ENCODE measurements at regions not wholly inside any gene's neighbourhood (a gene's known extent, or its start where the extent isn't known, plus 50 kb on each side); places are given as distances from the start of the nearest gene placed in this dataset.

DNA sequence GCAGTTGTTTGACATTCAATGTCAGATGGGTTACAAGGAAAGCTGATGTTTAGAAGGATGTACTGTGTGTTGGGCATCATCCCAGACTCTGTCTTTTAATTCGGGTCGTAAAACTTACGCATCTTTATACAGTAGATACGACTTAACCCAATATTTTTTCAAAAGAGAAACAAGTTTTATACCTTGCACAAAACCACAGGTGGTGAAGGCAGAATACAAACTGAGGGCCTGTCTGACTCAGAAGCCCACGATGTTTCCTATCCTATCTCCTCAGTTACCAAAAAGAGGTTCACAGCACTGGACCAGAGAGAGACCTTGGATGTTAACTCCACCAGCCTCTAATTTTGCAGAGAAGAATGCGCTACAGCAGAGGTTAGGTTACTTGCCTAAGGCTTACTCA lies 477.0 kb downstream of the FOXO1 start:
- peak overlapping the region; percentile 95 for H3K27ac ChIP-seq (ENCODE audit: low read depth, low read length, poor library complexity, severe bottlenecking)
- H3K4me1 ChIP-seq (ENCODE audit: insufficient read depth, low read length, severe bottlenecking): peaks cover 73% of the 10 kb centered on the region
- no peaks in the 10 kb centered on the region for H3K36me3 ChIP-seq (ENCODE audit: insufficient read depth, low read length)
- H3K27me3 ChIP-seq (ENCODE audit: insufficient read depth, low read length): no peaks in the 10 kb centered on the region
- TF ChIP-seq CTCF (IDR thresholded peaks at IDR 0.05; ENCODE audit: low read length) (no peak), EZH2 (IDR thresholded peaks at IDR 0.05; ENCODE audit: borderline replicate concordance, low read length) (no peak)
- H3K79me2 ChIP-seq (ENCODE audit: insufficient read depth, low read length): no peaks in the 10 kb centered on the region
- H3K9me3 ChIP-seq (ENCODE audit: low read length): no peaks in the 10 kb centered on the region
- H3K9ac ChIP-seq (ENCODE audit: low read length): peak overlapping the region; percentile 47; the same call in 1 of the 2 replicates
- H3K4me2 ChIP-seq (ENCODE audit: low read length): peak overlapping the region; percentile 58; the same call in 1 of the 2 replicates
- no peaks in the 10 kb centered on the region for H4K20me1 ChIP-seq (ENCODE audit: insufficient read depth, low read length)
- H3K4me3 ChIP-seq (ENCODE audit: low read depth, low read length, poor library complexity, severe bottlenecking): no peak overlapping the region
- peak overlapping the region; percentile 76; the same call in 1 of the 2 replicates for H2AFZ ChIP-seq (ENCODE audit: low read length)
- no peaks in the 10 kb centered on the region for H3K9me2 ChIP-seq (ENCODE audit: low read depth, low read length)
- no peaks in the 10 kb centered on the region for H3F3A ChIP-seq (ENCODE audit: insufficient read depth, low read length)

DNA sequence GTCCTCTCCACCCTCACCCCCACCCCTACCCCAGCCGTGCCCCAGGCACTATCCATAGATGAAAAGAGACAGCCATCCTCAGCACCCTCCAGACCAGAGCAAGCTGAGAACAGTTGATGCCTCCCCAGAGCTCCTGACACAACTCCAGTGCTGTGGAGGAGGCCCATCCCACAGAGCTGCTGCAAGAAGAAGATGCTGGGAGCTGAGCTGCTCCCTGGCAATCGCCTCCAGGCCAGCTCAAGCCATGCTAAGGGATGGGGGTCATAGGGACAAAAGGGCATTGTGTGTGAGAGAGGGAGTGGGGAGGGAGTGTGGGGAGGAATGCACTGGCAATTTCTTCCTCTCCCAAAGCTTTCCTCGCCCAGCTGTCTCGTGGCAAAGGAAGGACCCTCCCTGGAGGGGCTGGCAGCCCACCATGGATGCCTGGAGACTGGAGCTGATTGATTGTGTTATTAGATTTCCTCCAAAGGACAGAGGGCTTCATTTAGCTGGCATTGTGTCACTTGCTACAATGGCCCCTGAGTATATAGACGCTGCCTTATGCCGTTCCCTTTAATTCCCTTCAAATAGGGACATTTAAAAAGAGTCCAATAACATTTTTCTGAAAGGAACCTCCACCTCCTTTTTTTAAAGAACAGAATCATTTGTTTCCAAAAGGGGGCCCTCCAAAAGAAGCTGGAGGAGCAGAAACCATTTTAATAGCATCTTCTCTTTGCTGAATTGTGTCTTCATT lies 476.4 kb downstream of the FOXO1 start:
- Histone ChIP-seq H3K9me2 (ENCODE audit: low read depth, low read length) (no peaks in the 10 kb centered on the region), H2AFZ (ENCODE audit: low read length) (peak overlapping the region; percentile 76), H3K27me3 (ENCODE audit: insufficient read depth, low read length) (no peaks in the 10 kb centered on the region), H3K79me2 (ENCODE audit: insufficient read depth, low read length) (no peaks in the 10 kb centered on the region), H4K20me1 (ENCODE audit: insufficient read depth, low read length) (no peaks in the 10 kb centered on the region), H3K9ac (ENCODE audit: low read length) (peak overlapping the region; percentile 47), H3K4me1 (ENCODE audit: insufficient read depth, low read length, severe bottlenecking) (peaks cover 66% of the 10 kb centered on the region), H3F3A (ENCODE audit: insufficient read depth, low read length) (no peaks in the 10 kb centered on the region), H3K4me2 (ENCODE audit: low read length) (peak overlapping the region; percentile 58), H3K9me3 (ENCODE audit: low read length) (no peaks in the 10 kb centered on the region), H3K4me3 (ENCODE audit: low read depth, low read length, poor library complexity, severe bottlenecking) (peak overlapping the region; percentile 2), H3K36me3 (ENCODE audit: insufficient read depth, low read length) (no peaks in the 10 kb centered on the region), H3K27ac (ENCODE audit: low read depth, low read length, poor library complexity, severe bottlenecking) (peak overlapping the region; percentile 95)
- TF ChIP-seq CTCF (IDR thresholded peaks at IDR 0.05; ENCODE audit: low read length) (no peak), EZH2 (IDR thresholded peaks at IDR 0.05; ENCODE audit: borderline replicate concordance, low read length) (no peak)

- Histone ChIP-seq H3K27me3 (ENCODE audit: insufficient read depth, low read length) (no peaks in the 10 kb centered on the region), H3K9ac (ENCODE audit: low read length) (peak overlapping the region; percentile 47), H3K9me2 (ENCODE audit: low read depth, low read length) (no peaks in the 10 kb centered on the region), H3K4me1 (ENCODE audit: insufficient read depth, low read length, severe bottlenecking) (peaks cover 60% of the 10 kb centered on the region), H3K4me3 (ENCODE audit: low read depth, low read length, poor library complexity, severe bottlenecking) (peak overlapping the region; percentile 2), H3K27ac (ENCODE audit: low read depth, low read length, poor library complexity, severe bottlenecking) (peak overlapping the region; percentile 95), H2AFZ (ENCODE audit: low read length) (peak overlapping the region; percentile 45; the same call in 1 of the 2 replicates), H3K79me2 (ENCODE audit: insufficient read depth, low read length) (no peaks in the 10 kb centered on the region), H3F3A (ENCODE audit: insufficient read depth, low read length) (no peaks in the 10 kb centered on the region), H4K20me1 (ENCODE audit: insufficient read depth, low read length) (no peaks in the 10 kb centered on the region), H3K36me3 (ENCODE audit: insufficient read depth, low read length) (no peaks in the 10 kb centered on the region), H3K4me2 (ENCODE audit: low read length) (peak overlapping the region; percentile 58), H3K9me3 (ENCODE audit: low read length) (no peaks in the 10 kb centered on the region)
- TF ChIP-seq CTCF (IDR thresholded peaks at IDR 0.05; ENCODE audit: low read length) (no peak), EZH2 (IDR thresholded peaks at IDR 0.05; ENCODE audit: borderline replicate concordance, low read length) (no peak)
These were observed 475.8 kb downstream of the FOXO1 start for GRCh38 chr13:40190641-40191100.
